PC-9 (cell line): ENCODE measurements at regions not wholly inside any gene's neighbourhood (a gene's known extent, or its start where the extent isn't known, plus 50 kb on each side); places are given as distances from the start of the nearest gene placed in this dataset.

Source experiments
- BruUV-seq: library from RNA; stranded (reverse); fragments of 400-500 nt; replicated peaks from 2 replicates; lab custom pipeline; 2021; lab: Mats Ljungman, UMichigan
- CTCF ChIA-PET: fragments of 300-600 bp; sonication (Branson Sonifier 250); formaldehyde crosslinking; loops from one replicate; lab custom pipeline; 2022; ENCODE audit warnings: antibody characterized with exemption; lab: Charles Lee
- POLR2A ChIA-PET: fragments of 300-600 bp; sonication (Branson Sonifier 250); formaldehyde crosslinking; loops from one replicate; lab custom pipeline; 2022; ENCODE audit warnings: antibody characterized with exemption; ENCODE audit not compliant: unreplicated experiment; lab: Charles Lee
- DNase-seq, 2 experiments: peaks; one replicate each; pipeline versions ENCODE4 v3.0.0 to v3.0.0-alpha.2; 2015 to 2022; ENCODE audit warnings: mixed read lengths in 1 of 2
- H2AFZ ChIP-seq: fragments of 200-600 bp; sonication (generic); 2 replicates; pipeline ENCODE4 v1.8.1; 2017; ENCODE audit warnings: antibody characterized with exemption
- H3F3A ChIP-seq: fragments of 200-600 bp; sonication (generic); 2 replicates; pipeline ENCODE4 v1.8.1; 2017; ENCODE audit warnings: antibody characterized with exemption, mild to moderate bottlenecking, low read depth; ENCODE audit not compliant: insufficient read depth
- H3K27ac ChIP-seq: fragments of 200-600 bp; sonication (generic); 2 replicates; pipeline ENCODE4 v1.6.1; 2016; ENCODE audit warnings: mixed run types
- H3K27me3 ChIP-seq: fragments of 200-600 bp; sonication (generic); 2 replicates; pipeline ENCODE4 v1.6.1; 2016; ENCODE audit warnings: low read depth, mixed run types; ENCODE audit not compliant: insufficient read depth
- H3K36me3 ChIP-seq: fragments of 200-600 bp; sonication (generic); 2 replicates; pipeline ENCODE4 v1.6.1; 2016; ENCODE audit warnings: low read depth, mixed run types
- H3K4me1 ChIP-seq: fragments of 200-600 bp; sonication (generic); replicated peaks from 2 replicates; pipeline ENCODE4 v1.6.1; 2016; ENCODE audit warnings: mixed run types; ENCODE audit not compliant: insufficient read depth
- H3K4me2 ChIP-seq: fragments of 200-600 bp; sonication (generic); 2 replicates; pipeline ENCODE4 v1.6.1; 2017; ENCODE audit warnings: mixed run types
- H3K4me3 ChIP-seq: fragments of 200-600 bp; sonication (generic); 2 replicates; pipeline ENCODE4 v1.6.1; 2016; ENCODE audit warnings: mixed run types
- H3K79me2 ChIP-seq: fragments of 200-600 bp; sonication (generic); 2 replicates; pipeline ENCODE4 v1.6.1; 2017; ENCODE audit warnings: low read depth, mixed run types
- H3K9me2 ChIP-seq: fragments of 200-600 bp; sonication (generic); 2 replicates; pipeline ENCODE4 v1.8.1; 2017; ENCODE audit warnings: mild to moderate bottlenecking; ENCODE audit not compliant: insufficient read depth
- H3K9me3 ChIP-seq: fragments of 200-600 bp; sonication (generic); 2 replicates; pipeline ENCODE4 v1.8.1; 2016; ENCODE audit warnings: low read depth; ENCODE audit not compliant: insufficient read depth
- H4K20me1 ChIP-seq: fragments of 200-600 bp; sonication (generic); 2 replicates; pipeline ENCODE4 v1.8.1; 2017; ENCODE audit not compliant: insufficient read depth
- CTCF ChIP-seq: fragments of 200-600 bp; sonication (generic); conservative IDR thresholded peaks from 2 replicates; pipeline ENCODE4 v1.6.1; 2017; ENCODE audit warnings: mixed run types, antibody characterized with exemption, mild to moderate bottlenecking, moderate library complexity
- EZH2 ChIP-seq: fragments of 200-600 bp; sonication (generic); IDR thresholded peaks from 2 replicates; pipeline ENCODE4 v1.8.0; 2017; ENCODE audit warnings: antibody characterized with exemption, low read depth
- intact Hi-C: fragments of 100-400 bp; cut with micrococcal nuclease; formaldehyde crosslinking; loops from one replicate; pipeline ENCODE4 v1.10.0; 2022; ENCODE audit not compliant: unreplicated experiment

- Histone ChIP-seq H3K9me3 (no peaks in the 10 kb centered on the region), H3K27me3 (no peaks in the 10 kb centered on the region), H3F3A (no peaks in the 10 kb centered on the region), H3K4me3 (no peak overlapping the region), H3K27ac (no peak overlapping the region), H3K9me2 (no peaks in the 10 kb centered on the region), H3K4me2 (no peak overlapping the region), H3K36me3 (no peaks in the 10 kb centered on the region), H3K79me2 (no peaks in the 10 kb centered on the region), H3K4me1 (no peaks in the 10 kb centered on the region), H2AFZ (no peak overlapping the region), H4K20me1 (no peaks in the 10 kb centered on the region)
- POLR2A ChIA-PET = no interaction called here
- TF ChIP-seq CTCF (no peak), EZH2 (no peak)
- no peak for DNase-seq
- CTCF ChIA-PET = no interaction called here
- BruUV-seq = no TSS peak
- intact Hi-C loops = no loop called here
Observed at GRCh38 chr5:84650429-84650828, 265.7 kb upstream of the EDIL3 start.

GRCh38 chr5:84647581-84647980 is 262.9 kb upstream of the EDIL3 start:
- H3K9me2 ChIP-seq = no peaks in the 10 kb centered on the region
- H3K27ac ChIP-seq = no peak overlapping the region
- H3K9me3 ChIP-seq = no peaks in the 10 kb centered on the region
- ChIA-PET POLR2A (no interaction called here), CTCF (no interaction called here)
- H3K4me1 ChIP-seq = no peaks in the 10 kb centered on the region
- H3K36me3 ChIP-seq = no peaks in the 10 kb centered on the region
- no peaks in the 10 kb centered on the region for H3K27me3 ChIP-seq
- TF ChIP-seq EZH2 (no peak), CTCF (no peak)
- H3K4me2 ChIP-seq = no peak overlapping the region
- intact Hi-C loops = no loop called here
- H2AFZ ChIP-seq = no peak overlapping the region
- H3K79me2 ChIP-seq = no peaks in the 10 kb centered on the region
- no peak overlapping the region for H3K4me3 ChIP-seq
- no peaks in the 10 kb centered on the region for H4K20me1 ChIP-seq
- no TSS peak for BruUV-seq
- DNase-seq = no peak
- no peaks in the 10 kb centered on the region for H3F3A ChIP-seq

- no peaks in the 10 kb centered on the region for H3F3A ChIP-seq
- no peak for DNase-seq
- CTCF ChIA-PET = no interaction called here
- no peaks in the 10 kb centered on the region for H3K27me3 ChIP-seq
- H3K4me3 ChIP-seq = no peak overlapping the region
- H3K36me3 ChIP-seq = no peaks in the 10 kb centered on the region
- TF ChIP-seq CTCF = no peak
- TF ChIP-seq EZH2 = no peak
- no peaks in the 10 kb centered on the region for H4K20me1 ChIP-seq
- H3K9me2 ChIP-seq = no peaks in the 10 kb centered on the region
- intact Hi-C loops = no loop called here
- no peak overlapping the region for H3K27ac ChIP-seq
- no peak overlapping the region for H3K4me2 ChIP-seq
- no peaks in the 10 kb centered on the region for H3K79me2 ChIP-seq
- 0 out of 2 replicates have a peak, but pooled peaks cover 2% of the 10 kb centered on the region for H3K9me3 ChIP-seq
- POLR2A ChIA-PET = no interaction called here
- no TSS peak for BruUV-seq
- H2AFZ ChIP-seq = no peak overlapping the region
- no peaks in the 10 kb centered on the region for H3K4me1 ChIP-seq
Observed at GRCh38 chr5:84642795-84643194, 258.1 kb upstream of the EDIL3 start.
